ENCODE measurements at regions not wholly inside any gene's neighbourhood (a gene's known extent, or its start where the extent isn't known, plus 50 kb on each side); places are given as distances from the start of the nearest gene placed in this dataset.

DNA sequence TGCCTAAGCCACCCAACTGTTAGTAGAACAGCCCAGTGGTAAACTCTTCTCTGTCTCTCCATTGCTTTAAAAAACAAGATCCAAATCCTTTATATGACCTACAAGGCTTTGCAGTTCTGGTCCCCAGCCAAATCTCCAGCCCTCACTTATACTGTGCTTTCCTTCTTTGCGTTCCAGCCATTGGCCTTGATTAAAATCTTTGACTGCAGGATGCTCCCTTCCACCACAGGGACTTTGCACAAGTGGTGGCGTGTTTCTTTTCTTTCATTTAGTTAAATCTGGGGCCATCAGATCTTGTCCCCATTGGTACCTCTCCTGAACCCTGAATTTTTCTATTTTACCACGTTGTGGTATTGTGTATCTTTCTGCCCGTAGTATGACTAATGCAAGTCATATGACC is 183.7 kb downstream of the VRK1 start:
- no peak for DNase-seq (ENCODE audit: low spot score)

GRCh38 chr14:96986256-96987085 is 189.3 kb downstream of the VRK1 start:
- DNase-seq (ENCODE audit: low spot score), result no peak

DNA sequence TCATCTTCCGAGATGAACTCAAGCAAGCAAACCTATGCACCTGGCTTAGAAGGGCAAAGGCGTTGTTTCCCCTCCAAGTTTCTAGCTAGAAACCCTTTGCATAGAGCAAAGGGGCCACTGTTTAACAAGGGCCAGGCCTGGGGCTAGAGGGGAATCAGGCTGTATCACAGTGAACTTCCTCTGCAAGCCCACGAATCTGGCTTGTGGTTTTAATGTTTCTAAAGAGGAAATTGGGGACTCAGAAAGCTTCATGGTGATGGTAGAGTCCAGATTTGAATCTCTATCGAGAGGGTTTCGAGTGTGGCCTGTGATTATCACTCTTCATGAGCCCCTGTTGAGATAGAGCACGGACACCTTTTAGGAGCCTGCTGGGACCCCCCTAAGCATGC is 189.9 kb downstream of the VRK1 start:
- no peak for DNase-seq (ENCODE audit: low spot score)

DNA sequence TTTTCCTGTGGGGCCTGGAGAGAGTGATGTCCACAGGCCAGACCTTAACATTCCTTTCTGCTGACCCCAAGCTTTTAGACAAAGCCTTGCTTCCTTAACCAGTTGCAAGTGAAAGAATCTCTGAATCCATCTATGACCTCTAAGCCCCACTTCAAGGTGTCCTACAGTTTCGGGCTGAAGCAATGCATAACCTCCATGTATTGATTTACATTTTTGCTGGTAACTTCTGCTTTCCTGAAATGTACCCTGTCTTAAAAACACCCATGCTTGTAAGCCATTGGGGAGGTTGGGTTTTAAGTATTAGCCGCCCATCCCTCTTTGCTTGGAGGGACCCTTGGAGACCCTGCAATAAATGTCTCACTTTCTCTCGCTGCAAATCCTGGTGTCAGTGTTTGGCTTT is 190.6 kb downstream of the VRK1 start:
- no peak for DNase-seq (ENCODE audit: low spot score)

- DNase-seq (ENCODE audit: low spot score), result no peak
These were observed 192.1 kb downstream of the VRK1 start for GRCh38 chr14:96989306-96989705.

GRCh38 chr14:96991226-96991625 is 194.0 kb downstream of the VRK1 start:
- DNase-seq (ENCODE audit: low spot score), result no peak

DNA sequence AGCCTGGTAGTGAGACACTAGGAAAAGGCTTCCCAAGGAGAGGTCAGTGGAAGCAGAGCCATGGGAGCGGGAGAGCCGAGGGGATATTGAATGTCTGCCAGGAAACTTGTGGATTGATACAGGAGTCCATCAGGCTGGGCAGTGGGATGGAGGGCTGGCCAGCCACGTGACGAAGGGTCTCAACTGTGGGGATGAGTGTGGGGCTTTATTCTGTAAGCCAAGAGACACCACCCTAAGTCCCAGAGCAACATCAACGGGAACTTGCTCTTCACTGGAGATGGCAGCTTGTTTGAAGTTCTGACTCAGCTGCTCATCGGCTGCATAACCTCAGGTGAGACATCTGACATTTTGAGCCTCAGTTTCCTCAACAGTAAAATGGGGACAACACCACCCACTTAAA is 197.8 kb downstream of the VRK1 start:
- DNase-seq (ENCODE audit: low spot score), result no peak

DNA sequence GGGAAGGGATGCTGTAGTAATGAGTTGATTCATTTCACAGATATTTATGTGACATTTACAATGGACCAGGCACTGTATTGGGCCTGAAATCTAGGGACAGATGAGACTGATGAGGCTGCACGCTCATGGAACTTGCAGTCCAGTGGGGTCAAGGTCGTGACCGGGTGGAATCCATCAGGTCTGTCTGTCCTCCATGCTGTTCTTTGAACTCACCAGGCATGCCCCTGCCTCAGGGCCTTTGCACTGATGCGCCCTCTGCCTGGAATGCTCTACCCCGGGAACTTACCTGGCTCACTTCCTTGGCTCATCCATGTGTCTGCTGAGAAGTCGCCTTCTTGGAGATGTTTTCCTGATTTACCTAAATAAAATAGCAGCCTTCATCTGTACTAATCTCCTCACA is 200.1 kb downstream of the VRK1 start:
- no peak for DNase-seq (ENCODE audit: low spot score)

GRCh38 chr14:96997996-96998395 is 200.8 kb downstream of the VRK1 start:
- no peak for DNase-seq (ENCODE audit: low spot score)

- DNase-seq (ENCODE audit: low spot score), result no peak
These were observed 202.5 kb downstream of the VRK1 start for GRCh38 chr14:96999654-97000155.

DNA sequence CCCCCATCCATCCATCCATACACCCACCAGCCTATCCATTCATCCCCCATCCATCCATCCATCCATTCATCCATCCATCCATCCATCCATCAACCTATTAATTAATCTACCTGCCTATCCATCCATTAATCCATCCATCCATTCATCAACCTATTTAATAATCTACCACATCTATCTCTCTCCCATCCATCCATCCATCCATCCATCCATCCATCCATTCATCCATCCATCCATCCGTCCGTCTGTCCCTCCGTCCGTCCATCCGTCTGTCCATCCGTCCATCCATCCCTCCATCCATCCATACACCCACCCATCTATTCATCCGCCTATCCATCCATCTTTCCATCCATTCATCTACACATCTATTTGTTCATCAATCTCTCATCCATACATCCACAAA is 205.3 kb downstream of the VRK1 start:
- DNase-seq (ENCODE audit: low spot score), result no peak

DNA sequence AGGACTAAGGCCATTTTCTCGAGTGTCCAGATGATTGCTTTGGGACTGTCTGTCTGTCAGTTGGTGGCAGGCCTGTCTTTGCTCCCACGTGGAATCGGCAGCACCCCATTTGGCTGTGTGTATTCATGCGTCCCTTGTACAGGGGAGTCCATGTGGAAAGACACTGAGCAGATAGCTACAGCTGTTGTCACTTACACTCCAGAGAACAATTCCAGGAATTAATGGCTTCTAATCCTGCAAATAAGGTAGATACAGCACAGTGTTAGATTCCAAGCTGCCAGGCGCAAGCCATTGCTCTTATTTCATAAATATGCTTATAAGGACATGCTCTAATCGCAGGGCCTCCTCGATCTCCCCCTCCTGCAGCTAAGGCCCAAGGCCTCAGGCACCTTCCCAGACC is 208.8 kb downstream of the VRK1 start:
- DNase-seq (ENCODE audit: low spot score), result no peak

GRCh38 chr14:97010491-97011160 is 213.4 kb downstream of the VRK1 start:
- DNase-seq (ENCODE audit: low spot score), result no peak

DNA sequence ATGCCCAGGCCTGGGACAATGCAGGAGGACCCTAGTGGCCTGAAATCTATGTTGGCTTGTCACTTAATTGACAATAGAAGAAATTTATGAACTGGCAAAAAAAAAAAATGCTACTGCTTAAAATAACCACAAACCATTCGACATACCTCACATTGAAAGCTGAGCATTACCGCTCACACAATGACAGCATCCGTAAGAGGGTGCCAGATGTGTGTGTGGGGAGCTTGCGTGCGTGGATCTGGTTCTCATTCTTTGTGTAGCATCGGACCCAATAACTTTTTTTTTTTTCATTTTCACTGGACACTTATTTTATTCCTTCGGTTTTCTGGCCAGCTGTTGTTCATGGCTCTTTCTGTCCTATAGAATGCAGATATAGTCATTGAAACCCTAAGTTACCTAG is 216.7 kb downstream of the VRK1 start:
- DNase-seq (ENCODE audit: low spot score), result no peak

DNA sequence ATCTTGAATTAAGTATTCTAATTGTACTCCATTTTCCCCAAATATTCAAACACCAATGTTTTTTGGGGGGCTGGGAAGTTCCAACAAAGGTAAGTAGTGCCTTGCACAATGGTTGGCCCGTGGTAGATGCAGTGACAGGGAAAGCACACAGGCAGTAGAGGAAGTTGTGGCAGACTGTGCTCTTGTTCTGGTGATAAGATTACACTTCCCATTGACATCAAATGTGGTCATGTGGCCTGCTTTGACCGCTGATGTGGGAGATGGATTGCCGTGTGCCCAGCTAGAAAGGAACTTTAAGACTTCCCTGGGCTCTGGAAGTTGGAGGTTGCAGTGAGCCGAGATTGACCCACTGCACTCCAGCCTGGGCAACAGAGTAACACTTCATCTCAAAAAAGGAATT is 223.8 kb downstream of the VRK1 start:
- no peak for DNase-seq (ENCODE audit: low spot score)

DNA sequence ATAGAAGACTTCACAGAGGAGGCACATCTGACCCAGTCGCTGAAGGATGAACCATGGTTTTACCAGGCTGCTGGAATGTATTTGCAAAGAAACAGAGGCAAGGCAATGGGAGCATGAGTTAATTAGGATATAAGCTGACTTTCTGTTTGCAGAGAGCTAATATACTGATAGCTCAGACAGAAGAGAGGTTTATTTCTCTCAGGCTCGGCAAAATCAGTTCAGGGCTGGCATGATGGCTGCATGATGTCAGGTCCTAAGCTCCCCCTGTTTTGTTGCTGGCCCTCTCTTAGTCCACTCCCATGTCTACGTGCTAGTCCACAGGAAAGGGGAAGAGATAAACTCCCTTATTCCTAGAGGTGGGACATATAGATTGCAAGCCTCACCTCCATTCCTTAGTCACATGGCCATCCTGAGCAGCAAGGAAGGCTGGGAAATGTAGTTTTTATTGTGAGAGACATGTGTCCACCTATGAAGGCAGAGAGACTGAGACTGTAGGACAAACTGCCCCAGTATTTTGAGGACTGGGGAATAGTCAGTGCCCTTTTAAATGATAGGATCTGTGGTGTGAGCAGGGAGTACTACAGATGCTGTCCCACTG is 224.5 kb downstream of the VRK1 start:
- no peak for DNase-seq (ENCODE audit: low spot score)

- DNase-seq (ENCODE audit: low spot score), result no peak
These were observed 225.6 kb downstream of the VRK1 start for GRCh38 chr14:97022741-97023140.

DNA sequence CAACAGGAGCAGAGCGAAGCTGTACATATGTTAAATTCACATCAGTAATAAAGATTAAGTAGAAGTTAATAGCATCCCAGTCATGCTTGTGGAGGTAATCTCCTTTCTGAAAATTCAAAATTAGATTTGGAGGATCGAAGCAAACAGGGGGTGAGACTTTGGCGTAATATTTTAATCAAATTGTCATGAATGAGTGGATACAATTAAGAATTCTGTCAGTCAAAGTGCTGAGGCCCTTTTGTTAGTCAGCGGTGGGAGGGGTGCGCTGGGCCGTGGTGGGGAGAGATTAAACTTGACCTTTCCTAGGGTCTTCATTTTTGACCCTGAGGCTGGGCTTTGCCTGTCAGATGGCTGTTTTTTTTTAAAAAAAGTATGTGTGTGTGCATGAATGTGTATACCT is 226.7 kb downstream of the VRK1 start:
- DNase-seq (ENCODE audit: low spot score), result no peak

- no peak for DNase-seq (ENCODE audit: low spot score)
These were observed 227.1 kb downstream of the VRK1 start for GRCh38 chr14:97024300-97024699.

DNA sequence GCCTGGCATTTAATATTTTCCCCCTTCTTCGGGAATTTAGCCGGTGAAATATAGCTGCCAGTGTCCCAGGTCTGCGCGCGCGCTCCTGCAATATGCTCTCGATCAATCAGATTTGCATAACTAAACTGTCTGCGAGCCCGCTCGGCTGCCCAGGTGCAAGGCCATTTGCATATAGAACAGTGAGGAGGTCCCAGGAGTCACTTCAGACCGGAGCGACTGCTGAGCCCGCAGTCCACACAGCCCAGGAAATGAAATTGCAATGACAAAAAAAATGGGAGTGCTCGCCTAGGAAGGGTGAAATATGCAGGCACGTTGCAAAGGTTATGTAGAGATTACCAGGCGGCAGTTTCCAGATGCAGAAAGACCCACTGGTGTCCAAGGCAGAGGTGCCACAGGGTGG is 228.5 kb downstream of the VRK1 start:
- no peak for DNase-seq (ENCODE audit: low spot score)

DNA sequence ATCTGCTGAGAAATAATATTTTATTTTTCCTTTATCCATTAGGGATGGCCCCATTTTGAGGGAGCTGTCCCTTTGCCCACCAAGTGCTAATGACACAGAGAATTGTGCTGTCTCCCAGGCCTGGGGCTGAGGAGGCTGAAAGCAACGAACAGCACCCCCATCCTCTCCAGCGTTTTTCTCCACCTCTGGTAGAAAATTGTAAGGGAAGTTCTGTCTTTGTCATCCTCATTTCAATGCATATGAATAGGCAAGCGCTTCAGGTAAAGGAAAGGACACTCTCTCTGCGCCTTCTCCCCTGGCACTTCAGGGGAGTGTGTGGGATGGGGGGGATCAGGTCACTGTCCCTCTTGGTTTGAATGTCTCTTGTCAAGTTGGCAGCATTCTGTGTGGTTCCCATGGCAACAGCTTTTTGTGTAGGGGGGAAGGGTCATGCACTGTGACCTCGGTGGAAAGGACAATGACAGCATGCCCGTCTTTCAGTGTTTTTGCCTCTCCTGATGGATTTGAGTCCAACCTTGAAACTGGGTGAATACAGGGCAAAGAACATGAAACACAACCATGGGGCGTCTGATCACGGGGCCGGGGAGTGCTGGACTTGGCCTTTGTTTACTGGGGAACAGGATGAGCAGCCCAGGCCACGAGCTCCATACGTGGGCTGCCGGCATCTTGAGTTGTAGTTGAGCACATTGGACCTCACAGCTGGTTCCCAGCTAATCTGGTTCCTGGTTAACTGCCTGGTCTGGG is 230.2 kb downstream of the VRK1 start:
- no peak for DNase-seq (ENCODE audit: low spot score)

DNA sequence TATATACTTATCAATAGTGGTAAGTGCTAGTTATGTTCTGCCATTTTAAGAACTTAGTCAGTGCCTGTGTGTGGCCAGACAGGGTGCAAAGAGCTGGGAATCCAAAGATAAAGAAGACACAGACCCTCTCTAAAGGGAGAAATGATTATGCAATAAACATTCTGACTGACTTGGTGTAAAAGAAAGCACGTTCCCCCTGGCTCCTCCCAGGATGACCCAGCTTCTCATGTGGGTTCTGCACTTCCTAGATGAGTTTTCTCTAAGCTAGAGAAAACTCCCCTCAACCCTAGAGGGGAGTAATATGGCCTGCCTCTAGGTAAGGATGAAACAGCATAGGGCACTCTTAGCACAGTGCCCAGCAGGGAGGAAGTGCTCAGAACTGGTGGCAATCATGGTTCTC is 231.2 kb downstream of the VRK1 start:
- DNase-seq (ENCODE audit: low spot score), result no peak
